Caco-2 (cell line): ENCODE measurements at regions not wholly inside any gene's neighbourhood (a gene's known extent, or its start where the extent isn't known, plus 50 kb on each side); places are given as distances from the start of the nearest gene placed in this dataset.

Experiments
- BruUV-seq: library from RNA; stranded (reverse); fragments of 400-500 nt; replicated peaks from 2 replicates; lab custom pipeline; 2021; lab: Mats Ljungman, UMichigan
- CTCF ChIA-PET: fragments of 300-600 bp; sonication (Branson Sonifier 250); formaldehyde crosslinking; loops from one replicate; lab custom pipeline; 2022; ENCODE audit warnings: antibody characterized with exemption; lab: Charles Lee
- POLR2A ChIA-PET: fragments of 300-600 bp; sonication (Branson Sonifier 250); formaldehyde crosslinking; loops from one replicate; lab custom pipeline; 2022; ENCODE audit warnings: antibody characterized with exemption; lab: Charles Lee
- DNase-seq, 2 experiments: peaks; one replicate each; pipeline versions ENCODE4 v3.0.0 to v3.0.0-alpha.2; 2020 to 2022
- H3K27me3 ChIP-seq: replicated peaks from 2 replicates; pipeline ENCODE4 v1.6.0; 2011; ENCODE audit warnings: low read length; ENCODE audit not compliant: control insufficient read depth, insufficient read depth
- H3K36me3 ChIP-seq: 2 replicates; pipeline ENCODE4 v1.5.1; 2011; ENCODE audit warnings: low read length; ENCODE audit not compliant: control insufficient read depth, insufficient read depth
- H3K4me1 ChIP-seq: fragments of 250-450 bp; sonication (Bioruptor Pico); 2 replicates; pipeline ENCODE4 v1.5.1; 2020; ENCODE audit warnings: mild to moderate bottlenecking
- H3K4me3 ChIP-seq: 2 replicates; pipeline ENCODE4 v1.5.1; 2011; ENCODE audit warnings: low read depth, mild to moderate bottlenecking, control low read depth, low read length
- H3K9me3 ChIP-seq: fragments of 250-450 bp; sonication (Bioruptor Pico); 2 replicates; pipeline ENCODE4 v1.5.1; 2020; ENCODE audit warnings: mild to moderate bottlenecking, moderate library complexity
- H3K27ac Mint-ChIP-seq: one replicate; pipeline ENCODE4 v1.8.0; 2022; ENCODE audit warnings: mixed read lengths; ENCODE audit not compliant: unreplicated experiment
- H3K27me3 Mint-ChIP-seq: one replicate; pipeline ENCODE4 v1.8.0; 2022; ENCODE audit warnings: mixed read lengths; ENCODE audit not compliant: insufficient read depth, unreplicated experiment
- H3K36me3 Mint-ChIP-seq: one replicate; pipeline ENCODE4 v1.8.0; 2022; ENCODE audit warnings: mild to moderate bottlenecking, mixed read lengths; ENCODE audit not compliant: insufficient read depth, unreplicated experiment
- H3K4me1 Mint-ChIP-seq: one replicate; pipeline ENCODE4 v1.8.0; 2022; ENCODE audit warnings: low read depth, mixed read lengths; ENCODE audit not compliant: unreplicated experiment
- H3K4me3 Mint-ChIP-seq: one replicate; pipeline ENCODE4 v1.8.0; 2022; ENCODE audit warnings: mild to moderate bottlenecking, moderate library complexity, mixed read lengths; ENCODE audit not compliant: unreplicated experiment
- H3K9me3 Mint-ChIP-seq: one replicate; pipeline ENCODE4 v1.8.0; 2022; ENCODE audit warnings: mixed read lengths; ENCODE audit not compliant: unreplicated experiment
- intact Hi-C: fragments of 100-400 bp; cut with micrococcal nuclease; formaldehyde crosslinking; loops from one replicate; pipeline ENCODE4 v1.10.0; 2022; ENCODE audit not compliant: unreplicated experiment
- TF ChIP-seq, protein P1 (sequence below), 2 experiments: fragments of 200-600 bp in 1 of 2; IDR thresholded peaks; 1 replicate in 1 of 2; 2 replicates in 1 of 2; pipeline versions ENCODE4 v1.5.1 to v1.8.0; 2011 to 2022; ENCODE audit warnings: antibody characterized with exemption in 1 of 2, control low read depth in 1 of 2, inconsistent platforms in 1 of 2, low read depth in 1 of 2, low read length in 1 of 2, mild to moderate bottlenecking in 1 of 2, moderate library complexity in 1 of 2; ENCODE audit not compliant: insufficient read depth in 1 of 2, severe bottlenecking in 1 of 2, unreplicated experiment in 1 of 2

DNA sequence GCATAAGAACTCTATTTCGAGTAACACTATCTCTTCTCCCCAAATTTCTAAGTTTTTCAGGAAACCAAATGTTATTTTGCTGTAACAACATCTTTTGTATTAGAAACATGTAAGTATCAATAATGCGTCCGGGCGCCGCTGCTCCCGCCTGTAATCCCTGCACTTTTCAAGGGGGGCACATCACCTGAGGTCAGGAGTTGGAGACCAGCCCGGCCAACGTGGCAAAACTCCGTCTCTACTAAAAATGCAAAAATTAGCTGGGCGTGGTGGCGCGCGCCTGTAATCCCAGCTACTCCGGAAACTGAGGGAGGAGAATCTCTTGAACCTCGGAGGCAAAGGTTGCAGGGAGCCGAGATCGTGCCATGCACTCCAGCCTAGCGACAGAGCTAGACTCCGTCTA, 881.1 kb upstream of the NUDT12 start:
- H3K36me3 ChIP-seq: no peaks in the 10 kb centered on the region
- no peaks in the 10 kb centered on the region for H3K9me3 ChIP-seq
- Mint-ChIP-seq H3K9me3 (no peaks in the 10 kb centered on the region), H3K4me3 (no peak overlapping the region), H3K36me3 (no peaks in the 10 kb centered on the region), H3K27ac (no peak overlapping the region), H3K27me3 (no peaks in the 10 kb centered on the region), H3K4me1 (no peaks in the 10 kb centered on the region)
- TF ChIP-seq, protein P1, sequence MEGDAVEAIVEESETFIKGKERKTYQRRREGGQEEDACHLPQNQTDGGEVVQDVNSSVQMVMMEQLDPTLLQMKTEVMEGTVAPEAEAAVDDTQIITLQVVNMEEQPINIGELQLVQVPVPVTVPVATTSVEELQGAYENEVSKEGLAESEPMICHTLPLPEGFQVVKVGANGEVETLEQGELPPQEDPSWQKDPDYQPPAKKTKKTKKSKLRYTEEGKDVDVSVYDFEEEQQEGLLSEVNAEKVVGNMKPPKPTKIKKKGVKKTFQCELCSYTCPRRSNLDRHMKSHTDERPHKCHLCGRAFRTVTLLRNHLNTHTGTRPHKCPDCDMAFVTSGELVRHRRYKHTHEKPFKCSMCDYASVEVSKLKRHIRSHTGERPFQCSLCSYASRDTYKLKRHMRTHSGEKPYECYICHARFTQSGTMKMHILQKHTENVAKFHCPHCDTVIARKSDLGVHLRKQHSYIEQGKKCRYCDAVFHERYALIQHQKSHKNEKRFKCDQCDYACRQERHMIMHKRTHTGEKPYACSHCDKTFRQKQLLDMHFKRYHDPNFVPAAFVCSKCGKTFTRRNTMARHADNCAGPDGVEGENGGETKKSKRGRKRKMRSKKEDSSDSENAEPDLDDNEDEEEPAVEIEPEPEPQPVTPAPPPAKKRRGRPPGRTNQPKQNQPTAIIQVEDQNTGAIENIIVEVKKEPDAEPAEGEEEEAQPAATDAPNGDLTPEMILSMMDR (IDR thresholded peaks at IDR 0.05; ENCODE audit: insufficient read depth in 1 of 2, low read depth in 1 of 2, low read length in 1 of 2, severe bottlenecking in 1 of 2, unreplicated experiment in 1 of 2): no peak
- no peaks in the 10 kb centered on the region for H3K27me3 ChIP-seq
- H3K4me3 ChIP-seq: no peak overlapping the region
- no peaks in the 10 kb centered on the region for H3K4me1 ChIP-seq
- DNase-seq: no peak
- no TSS peak for BruUV-seq
- POLR2A ChIA-PET: no interaction called here
- intact Hi-C loops: no loop called here
- CTCF ChIA-PET: no interaction called here

DNA sequence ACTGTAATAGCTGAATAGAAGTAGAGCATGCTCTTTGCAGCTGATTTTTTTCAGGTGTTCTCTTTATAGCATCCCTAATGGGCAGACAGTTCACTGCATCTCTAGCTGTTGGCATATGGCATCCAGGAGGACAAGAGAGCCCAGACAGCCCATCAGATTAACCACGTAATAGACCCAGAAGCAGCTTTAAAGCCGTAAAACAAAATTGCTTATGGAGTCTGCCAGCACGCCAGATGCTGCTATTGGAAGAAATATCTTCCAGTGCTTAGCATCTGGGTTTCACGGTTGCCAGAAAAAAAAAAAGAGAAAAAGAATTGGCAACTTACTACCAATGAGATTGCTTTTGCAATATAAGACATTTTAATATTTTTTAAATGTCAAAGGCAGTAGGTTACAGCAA, 869.4 kb upstream of the NUDT12 start:
- Mint-ChIP-seq H3K36me3 (no peaks in the 10 kb centered on the region), H3K9me3 (no peaks in the 10 kb centered on the region), H3K4me1 (no peaks in the 10 kb centered on the region), H3K4me3 (no peak overlapping the region), H3K27ac (no peak overlapping the region), H3K27me3 (no peaks in the 10 kb centered on the region)
- no peaks in the 10 kb centered on the region for H3K36me3 ChIP-seq
- no peaks in the 10 kb centered on the region for H3K27me3 ChIP-seq
- H3K4me1 ChIP-seq: no peaks in the 10 kb centered on the region
- BruUV-seq: no TSS peak
- DNase-seq: no peak
- TF ChIP-seq, protein P1 (IDR thresholded peaks at IDR 0.05; ENCODE audit: insufficient read depth in 1 of 2, low read depth in 1 of 2, low read length in 1 of 2, severe bottlenecking in 1 of 2, unreplicated experiment in 1 of 2): no peak
- H3K9me3 ChIP-seq: no peaks in the 10 kb centered on the region
- no peak overlapping the region for H3K4me3 ChIP-seq
- POLR2A ChIA-PET: interaction anchor here (0.6 kb wide), 1 partner anchor 1144 kb away, joined by 3 read pairs; no protein-coding TSS in a partner anchor
- intact Hi-C loops: no loop called here
- CTCF ChIA-PET: no interaction called here

DNA sequence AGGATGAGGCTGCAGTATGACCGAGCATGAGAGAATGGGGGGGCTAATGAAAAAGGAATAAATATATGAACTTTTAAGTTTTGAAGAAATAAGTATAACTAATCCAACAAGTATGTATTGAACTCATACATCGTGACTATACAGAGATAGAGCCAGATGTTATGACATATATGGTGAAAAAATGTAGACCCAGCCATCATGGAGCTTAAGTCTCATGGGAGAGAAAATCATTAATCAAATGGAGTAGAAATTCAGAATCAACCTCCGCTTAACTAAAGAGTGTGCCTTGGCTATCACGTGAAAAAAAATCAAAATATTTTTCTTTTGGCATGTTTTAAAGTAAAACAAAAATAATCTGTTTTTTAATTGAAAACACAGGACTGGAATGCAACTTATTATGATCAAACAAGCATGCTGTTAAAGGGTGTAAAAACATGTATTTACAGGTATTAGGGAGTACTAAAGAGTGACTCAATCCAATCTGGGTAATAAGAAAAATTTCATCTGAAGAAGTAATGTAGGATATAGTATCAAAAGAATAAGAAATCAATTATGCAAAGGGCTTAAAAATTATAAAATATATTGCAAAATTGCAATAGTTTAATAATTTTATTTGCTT, 868.5 kb upstream of the NUDT12 start:
- H3K4me3 Mint-ChIP-seq: no peak overlapping the region
- H3K9me3 Mint-ChIP-seq: no peaks in the 10 kb centered on the region
- H3K27me3 ChIP-seq: no peaks in the 10 kb centered on the region
- ChIA-PET CTCF (no interaction called here), POLR2A (no interaction called here)
- no peak overlapping the region for H3K27ac Mint-ChIP-seq
- H3K4me1 ChIP-seq: no peaks in the 10 kb centered on the region
- H3K9me3 ChIP-seq: no peaks in the 10 kb centered on the region
- BruUV-seq: no TSS peak
- H3K36me3 Mint-ChIP-seq: no peaks in the 10 kb centered on the region
- H3K36me3 ChIP-seq: no peaks in the 10 kb centered on the region
- H3K4me1 Mint-ChIP-seq: no peaks in the 10 kb centered on the region
- no peak overlapping the region for H3K4me3 ChIP-seq
- intact Hi-C loops: no loop called here
- no peak for DNase-seq
- H3K27me3 Mint-ChIP-seq: no peaks in the 10 kb centered on the region
- TF ChIP-seq, protein P1 (IDR thresholded peaks at IDR 0.05; ENCODE audit: insufficient read depth in 1 of 2, low read depth in 1 of 2, low read length in 1 of 2, severe bottlenecking in 1 of 2, unreplicated experiment in 1 of 2): no peak
